Activated B cell treated with CpG ODN at 0.5 μM for 24 hours (primary cell): ENCODE measurements at regions not wholly inside any gene's neighbourhood (a gene's known extent, or its start where the extent isn't known, plus 50 kb on each side); places are given as distances from the start of the nearest gene placed in this dataset.

Source experiments
- ATAC-seq: fragments of 200-7000 bp; cut with Tn5 transposase; one replicate; pipeline ENCODE4 v1.10.0; 2021; ENCODE audit warnings: low read depth, mild to moderate bottlenecking, moderate library complexity
- CTCF ChIA-PET: fragments of 350-600 bp; sonication (Branson Sonifier 250); formaldehyde crosslinking; loops from one replicate; lab custom pipeline; 2021; ENCODE audit warnings: antibody characterized with exemption; lab: Charles Lee
- POLR2A ChIA-PET: fragments of 350-600 bp; sonication (Branson Sonifier 250); formaldehyde crosslinking; loops from one replicate; lab custom pipeline; 2021; ENCODE audit warnings: antibody characterized with exemption; lab: Charles Lee
- DNase-seq: peaks from one replicate; pipeline ENCODE4 v3.0.0; 2022
- H3K27ac Mint-ChIP-seq: one replicate; pipeline ENCODE4 v1.8.0; 2020; ENCODE audit warnings: mixed read lengths
- H3K27me3 Mint-ChIP-seq: one replicate; pipeline ENCODE4 v1.8.0; 2021; ENCODE audit warnings: mixed read lengths
- H3K36me3 Mint-ChIP-seq: one replicate; pipeline ENCODE4 v1.8.0; 2021; ENCODE audit warnings: low read depth, mixed read lengths
- H3K4me1 Mint-ChIP-seq: one replicate; pipeline ENCODE4 v1.8.0; 2021; ENCODE audit warnings: mixed read lengths
- H3K4me3 Mint-ChIP-seq: one replicate; pipeline ENCODE4 v1.8.0; 2020; ENCODE audit warnings: mild to moderate bottlenecking, mixed read lengths
- H3K9me3 Mint-ChIP-seq: one replicate; pipeline ENCODE4 v1.8.0; 2020; ENCODE audit warnings: mixed read lengths
- CTCF ChIP-seq: fragments of 200-600 bp; IDR thresholded peaks from one replicate; pipeline ENCODE4 v1.8.0; 2022; ENCODE audit warnings: antibody characterized with exemption, mild to moderate bottlenecking
- intact Hi-C: fragments of 100-400 bp; cut with micrococcal nuclease; formaldehyde crosslinking; loops from one replicate; pipeline ENCODE4 v1.15.1; 2024

DNA sequence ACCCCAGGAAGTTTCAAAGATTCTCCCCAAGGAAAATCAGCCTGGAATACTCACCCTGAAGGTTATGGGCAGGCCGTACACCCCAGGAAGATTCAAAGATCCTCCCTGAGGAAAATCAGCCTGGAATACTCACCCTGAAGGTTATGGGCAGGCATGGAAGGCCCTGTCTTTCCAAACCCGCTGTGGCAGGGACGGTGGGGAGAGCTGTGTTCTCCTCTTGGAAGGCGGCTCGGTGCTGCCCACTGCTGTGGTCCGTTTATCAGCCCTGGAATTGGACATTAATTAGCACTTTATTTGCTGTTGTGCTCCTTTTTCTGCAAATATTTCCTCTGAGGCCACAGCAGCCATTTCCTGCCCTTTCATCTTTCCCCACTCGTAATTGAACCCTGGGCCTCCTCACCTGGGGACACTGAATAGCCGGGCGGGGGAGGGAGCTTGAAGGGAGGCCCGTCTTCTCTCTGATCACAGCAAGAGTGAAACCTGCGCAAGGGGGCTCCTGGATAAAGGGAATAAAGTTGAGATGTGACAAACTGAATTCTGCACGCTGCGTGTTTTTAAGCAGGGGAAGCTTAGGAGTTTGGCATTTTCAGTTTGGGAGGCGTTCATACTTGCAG, 308.7 kb upstream of the SALL3 start:
- ATAC-seq, result no peak
- H3K4me3 Mint-ChIP-seq, result no peak overlapping the region
- POLR2A ChIA-PET, result no interaction called here
- no peak for TF ChIP-seq CTCF
- H3K27ac Mint-ChIP-seq, result no peak overlapping the region
- CTCF ChIA-PET, result no interaction called here
- no peak for DNase-seq
- no peaks in the 10 kb centered on the region for H3K4me1 Mint-ChIP-seq
- no peaks in the 10 kb centered on the region for H3K9me3 Mint-ChIP-seq
- no peaks in the 10 kb centered on the region for H3K36me3 Mint-ChIP-seq
- intact Hi-C loops, result no loop called here
- H3K27me3 Mint-ChIP-seq, result no peaks in the 10 kb centered on the region

DNA sequence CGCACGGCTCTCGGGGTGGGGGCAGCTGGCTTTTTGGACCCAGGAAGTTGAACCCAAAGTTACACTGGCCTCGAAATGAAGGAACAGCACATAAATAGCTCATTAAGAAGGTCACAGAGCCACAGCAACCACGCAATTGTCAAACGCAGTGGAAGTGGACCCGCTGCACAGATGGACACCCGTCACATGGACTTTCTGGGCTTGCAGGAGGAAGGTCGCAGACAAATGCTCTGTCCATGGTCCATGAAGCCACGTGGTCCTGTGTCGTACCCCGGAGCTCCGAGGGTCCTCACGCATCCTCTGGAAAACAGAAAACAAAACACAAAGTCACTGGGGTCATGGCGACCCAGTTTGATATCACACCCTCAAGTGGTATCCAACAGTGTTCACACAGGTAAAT, 308.1 kb upstream of the SALL3 start:
- Mint-ChIP-seq H3K36me3 (no peaks in the 10 kb centered on the region), H3K4me3 (no peak overlapping the region), H3K4me1 (no peaks in the 10 kb centered on the region), H3K9me3 (no peaks in the 10 kb centered on the region), H3K27me3 (no peaks in the 10 kb centered on the region), H3K27ac (no peak overlapping the region)
- intact Hi-C loops, result no loop called here
- ChIA-PET POLR2A (no interaction called here), CTCF (no interaction called here)
- DNase-seq (no peak), ATAC-seq (no peak)
- no peak for TF ChIP-seq CTCF

DNA sequence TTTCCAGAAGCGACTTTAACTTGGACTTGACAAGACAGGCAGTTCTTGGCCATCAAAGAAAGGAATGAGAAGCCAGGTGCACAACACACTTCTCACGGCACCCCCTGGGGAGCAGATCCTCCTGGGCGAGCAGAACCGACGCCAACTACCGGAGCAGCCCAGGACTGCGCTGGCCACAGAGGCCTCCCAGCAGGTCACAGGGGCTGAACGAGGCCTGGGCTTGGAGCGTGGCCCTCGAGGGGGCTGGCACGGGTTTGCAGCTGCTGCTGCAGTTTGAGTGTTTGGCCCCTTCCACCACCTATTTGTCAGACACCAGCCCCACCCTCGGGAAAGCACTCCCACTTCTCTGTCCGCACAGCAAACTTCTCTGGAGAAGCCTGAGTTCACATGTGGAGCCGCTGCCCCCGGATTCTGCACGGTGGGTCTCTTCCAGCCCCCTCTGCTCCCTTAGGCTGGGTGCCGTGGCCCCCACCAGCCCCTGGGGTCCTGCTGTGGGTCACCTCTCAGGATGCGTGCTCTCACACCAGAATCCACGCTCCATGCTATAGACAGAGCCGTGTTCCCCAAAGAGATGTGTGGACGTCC, 306.7 kb upstream of the SALL3 start:
- H3K27ac Mint-ChIP-seq, result no peak overlapping the region
- no peaks in the 10 kb centered on the region for H3K4me1 Mint-ChIP-seq
- DNase-seq (no peak), ATAC-seq (no peak)
- intact Hi-C loops, result no loop called here
- H3K4me3 Mint-ChIP-seq, result no peak overlapping the region
- no peak for TF ChIP-seq CTCF
- ChIA-PET POLR2A (no interaction called here), CTCF (no interaction called here)
- no peaks in the 10 kb centered on the region for H3K36me3 Mint-ChIP-seq
- H3K27me3 Mint-ChIP-seq, result no peaks in the 10 kb centered on the region
- no peaks in the 10 kb centered on the region for H3K9me3 Mint-ChIP-seq

DNA sequence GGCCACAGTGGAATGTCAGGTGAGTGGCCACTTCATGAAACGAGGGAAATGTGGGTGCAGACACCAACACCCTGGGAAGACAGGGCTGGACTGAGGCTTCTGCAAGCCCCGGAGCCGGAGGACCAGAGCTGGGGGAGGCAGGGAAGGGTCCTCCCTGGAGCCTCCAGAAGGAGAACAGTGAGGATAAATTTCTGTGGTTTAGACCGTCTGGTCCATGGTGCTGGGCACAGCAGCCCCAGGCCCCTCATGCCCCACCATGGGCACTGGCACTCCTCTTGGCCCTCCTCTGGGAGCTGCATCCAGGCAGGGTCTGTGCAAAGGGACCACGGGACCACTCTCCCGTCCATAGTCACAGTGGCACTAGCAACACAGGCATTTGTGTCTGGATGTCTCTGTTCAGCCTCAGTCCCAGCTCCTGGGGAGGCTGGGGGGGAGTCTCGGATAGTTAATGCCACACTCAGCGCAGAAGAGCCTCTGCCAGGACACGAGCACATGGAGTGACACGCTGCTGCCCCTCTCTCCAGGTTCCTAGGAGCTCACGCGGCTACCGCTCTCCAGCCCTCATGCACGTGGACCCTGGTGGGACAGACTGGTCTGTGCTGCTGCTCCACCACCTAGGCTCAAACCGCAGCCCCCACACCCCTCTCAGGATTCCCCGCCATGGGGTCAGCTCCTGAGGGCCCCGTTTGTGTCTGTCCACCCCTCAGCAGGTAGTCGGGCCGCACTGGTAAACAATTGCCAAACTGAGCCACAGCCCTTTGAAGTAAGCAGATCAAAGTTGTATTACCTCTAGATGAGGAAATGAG, 305.9 kb upstream of the SALL3 start:
- Mint-ChIP-seq H3K4me1 (no peaks in the 10 kb centered on the region), H3K27me3 (no peaks in the 10 kb centered on the region), H3K4me3 (no peak overlapping the region), H3K27ac (no peak overlapping the region), H3K9me3 (no peaks in the 10 kb centered on the region), H3K36me3 (no peaks in the 10 kb centered on the region)
- DNase-seq (no peak), ATAC-seq (no peak)
- ChIA-PET CTCF (no interaction called here), POLR2A (no interaction called here)
- intact Hi-C loops, result no loop called here
- no peak for TF ChIP-seq CTCF

- DNase-seq (no peak), ATAC-seq (no peak)
- Mint-ChIP-seq H3K36me3 (no peaks in the 10 kb centered on the region), H3K4me1 (no peaks in the 10 kb centered on the region), H3K9me3 (no peaks in the 10 kb centered on the region), H3K4me3 (no peak overlapping the region), H3K27ac (no peak overlapping the region), H3K27me3 (no peaks in the 10 kb centered on the region)
- ChIA-PET CTCF (no interaction called here), POLR2A (no interaction called here)
- intact Hi-C loops, result no loop called here
- TF ChIP-seq CTCF, result no peak
Measured at GRCh38 chr18:78675231-78675630, 304.4 kb upstream of the SALL3 start.
